K562 (cell line): ENCODE measurements at regions not wholly inside any gene's neighbourhood (a gene's known extent, or its start where the extent isn't known, plus 50 kb on each side); places are given as distances from the start of the nearest gene placed in this dataset.

Source experiments
- ATAC-seq: fragments of 200-7000 bp; cut with Tn5 transposase; 3 replicates; pipeline ENCODE4 v1.9.1; 2020; ENCODE audit warnings: moderate library complexity
- BruUV-seq: library from RNA; stranded (reverse); fragments of 400-500 nt; replicated peaks from 2 replicates; lab custom pipeline; 2021; lab: Mats Ljungman, UMichigan
- CTCF ChIA-PET: fragments of 300-600 bp; formaldehyde crosslinking; extraction: SDS; loops from one replicate; lab custom pipeline; 2021; ENCODE audit warnings: low intra/inter-chr PET ratio; lab: Yijun Ruan, JAX
- POLR2A ChIA-PET: fragments of 300-600, 350-650 bp; sonication (Branson Sonifier 250); formaldehyde crosslinking; extraction: SDS; loops from one replicate; lab custom pipeline; 2021; ENCODE audit warnings: antibody characterized with exemption, inconsistent platforms; lab: Yijun Ruan, JAX
- DNase-seq, 4 experiments: peaks; one replicate each; pipeline versions ENCODE4 v3.0.0 to v3.0.0-alpha.2; 2011 to 2018; ENCODE audit warnings: low spot score in 3 of 4, mixed read lengths in 3 of 4; ENCODE audit errors: extremely low read depth in 1 of 4
- FAIRE-seq: peaks from 2 replicates; lab custom pipeline; 2011; peaks lifted over from hg19 to GRCh38; lab: Jason Lieb, UNC
- H2AFZ ChIP-seq: 2 replicates; pipeline ENCODE4 v1.6.0; 2011; ENCODE audit warnings: low read depth, low read length, control low read depth, inconsistent platforms
- H3K27ac ChIP-seq: fragments of 200-600 bp; 3 replicates; pipeline ENCODE4 v1.8.0; 2011; ENCODE audit warnings: low read depth, mild to moderate bottlenecking, control low read depth, inconsistent platforms, low read length, moderate library complexity, mixed read lengths; ENCODE audit errors: extremely low read depth
- H3K27me3 ChIP-seq, 2 experiments: fragments of 300-600 bp in 1 of 2; 2 replicates in 1 of 2; 3 replicates in 1 of 2; pipeline versions ENCODE4 v1.6.0 to v1.8.0; 2011; ENCODE audit warnings: inconsistent platforms in 2 of 2, low read length in 2 of 2, mild to moderate bottlenecking in 1 of 2, mixed read lengths in 1 of 2, moderate library complexity in 1 of 2; ENCODE audit not compliant: control insufficient read depth in 2 of 2, insufficient read depth in 2 of 2
- H3K36me3 ChIP-seq: fragments of 300-600 bp; 3 replicates; pipeline ENCODE4 v1.8.0; 2011; ENCODE audit warnings: mild to moderate bottlenecking, low read length, inconsistent platforms; ENCODE audit not compliant: control insufficient read depth, insufficient read depth
- H3K4me1 ChIP-seq, 2 experiments: fragments of 200-600 bp in 1 of 2; replicated peaks in 1 of 2; 2 replicates in 1 of 2; 3 replicates in 1 of 2; pipeline versions ENCODE4 v1.5.1 to v1.8.0; 2011; ENCODE audit warnings: inconsistent platforms in 2 of 2, low read length in 2 of 2, mild to moderate bottlenecking in 1 of 2, mixed read lengths in 1 of 2, moderate library complexity in 1 of 2; ENCODE audit not compliant: control insufficient read depth in 2 of 2, insufficient read depth in 2 of 2
- H3K4me2 ChIP-seq: 2 replicates; pipeline ENCODE4 v1.6.1; 2011; ENCODE audit warnings: low read length, control low read depth, inconsistent platforms, mixed read lengths; ENCODE audit not compliant: insufficient read depth
- H3K4me3 ChIP-seq: fragments of 200-600 bp; sonication (generic), shearing (Covaris generic); 2 replicates; pipeline ENCODE4 v1.5.1; 2016; ENCODE audit warnings: control low read depth, inconsistent platforms
- H3K79me2 ChIP-seq: fragments of 200-600 bp; 3 replicates; pipeline ENCODE4 v1.8.0; 2011; ENCODE audit warnings: low read length, inconsistent platforms; ENCODE audit not compliant: control insufficient read depth, insufficient read depth
- H3K9ac ChIP-seq, 2 experiments: 2 replicates each; pipeline versions ENCODE4 v1.6.0 to v1.6.1; 2011; ENCODE audit warnings: low read depth in 2 of 2, low read length in 2 of 2, control low read depth in 1 of 2, inconsistent platforms in 1 of 2, mild to moderate bottlenecking in 1 of 2, mixed read lengths in 1 of 2; ENCODE audit not compliant: insufficient read depth in 1 of 2
- H3K9me1 ChIP-seq: one replicate; pipeline ENCODE4 v1.6.0; 2011; ENCODE audit warnings: inconsistent platforms, mild to moderate bottlenecking, low read length, moderate library complexity; ENCODE audit not compliant: control insufficient read depth, insufficient read depth
- H3K9me3 ChIP-seq: replicated peaks from 2 replicates; pipeline ENCODE4 v1.5.1; 2011; ENCODE audit warnings: low read depth, low read length, inconsistent platforms; ENCODE audit not compliant: control insufficient read depth, insufficient read depth
- H4K20me1 ChIP-seq: replicated peaks from 2 replicates; pipeline ENCODE4 v1.6.1; 2011; ENCODE audit warnings: low read length, inconsistent platforms, mixed read lengths; ENCODE audit not compliant: control insufficient read depth, insufficient read depth
- CBX3 ChIP-seq, 2 experiments: IDR thresholded peaks; 1 replicate in 1 of 2; 2 replicates in 1 of 2; pipeline ENCODE4 v1.6.1; 2012; ENCODE audit warnings: inconsistent platforms in 2 of 2, low read length in 2 of 2, borderline replicate concordance in 1 of 2, control low read depth in 1 of 2
- DNMT1 ChIP-seq: fragments of 450-650 bp; IDR thresholded peaks from 2 replicates; pipeline ENCODE4 v1.6.1; 2016; ENCODE audit warnings: antibody characterized with exemption, mild to moderate bottlenecking
- E2F5 ChIP-seq: sonication (generic); formaldehyde crosslinking; IDR thresholded peaks from 2 replicates; pipeline ENCODE4 v1.8.0; 2022; ENCODE audit warnings: mild to moderate bottlenecking, missing genetic modification reagents
- NBN ChIP-seq: fragments of 450-650 bp; IDR thresholded peaks from 2 replicates; pipeline ENCODE4 v1.6.1; 2016; ENCODE audit warnings: low read depth, mild to moderate bottlenecking
- POLR2AphosphoS5 ChIP-seq: IDR thresholded peaks from 2 replicates; pipeline ENCODE4 v1.6.1; 2011; ENCODE audit warnings: mild to moderate bottlenecking, low read depth, low read length, moderate library complexity; ENCODE audit not compliant: control insufficient read depth, insufficient read depth
- TFAM ChIP-seq: fragments of 250-450 bp; sonication (Bioruptor Pico); conservative IDR thresholded peaks from 2 replicates; pipeline ENCODE4 v1.5.0; 2021; ENCODE audit warnings: mild to moderate bottlenecking, moderate library complexity
- WGBS: fragments of 100-300 bp; shearing (Covaris generic); methylation state at CpG from one replicate; pipeline ENCODE4 v1.1.6; 2016; ENCODE audit warnings: low coverage, mixed read lengths; ENCODE audit not compliant: insufficient coverage; ENCODE audit errors: missing lambda C conversion rate; 5-methylcytosine and 5-hydroxymethylcytosine counted together
- in situ Hi-C: fragments of 300-500 bp; cut with MboI; formaldehyde crosslinking; loops from 4 replicates; pipeline ENCODE4 v1.15.0; 2018; ENCODE audit warnings: inconsistent platforms, mixed read lengths
- intact Hi-C: fragments of 100-400 bp; cut with micrococcal nuclease; formaldehyde crosslinking; loops from 2 replicates; pipeline ENCODE4 v1.14.2; 2022
- TF ChIP-seq, protein P1 (sequence below), 2 experiments: fragments of 450-650 bp in 1 of 2; sonication (generic) in 1 of 2; formaldehyde crosslinking; conservative IDR thresholded peaks; 2 replicates each; pipeline versions ENCODE4 v1.4.0 to v1.8.1; 2020 to 2022; ENCODE audit warnings: mild to moderate bottlenecking in 1 of 2, missing genetic modification reagents in 1 of 2

GRCh38 chr10:20993830-20994527 is 96.9 kb upstream of the NEBL start:
- H3K27ac ChIP-seq: no peak overlapping the region
- H3K4me2 ChIP-seq: no peak overlapping the region
- in situ Hi-C loops: no loop called here
- H3K27me3 ChIP-seq: no peaks in the 10 kb centered on the region
- DNase-seq (no peak), FAIRE-seq (no peak), ATAC-seq (no peak)
- no peak overlapping the region for H3K9ac ChIP-seq
- H3K9me3 ChIP-seq: no peaks in the 10 kb centered on the region
- H3K4me1 ChIP-seq: no peaks in the 10 kb centered on the region
- intact Hi-C loops: no loop called here
- no peaks in the 10 kb centered on the region for H3K79me2 ChIP-seq
- no TSS peak for BruUV-seq
- H4K20me1 ChIP-seq: no peaks in the 10 kb centered on the region
- CTCF ChIA-PET: no interaction called here
- H3K9me1 ChIP-seq: no peaks in the 10 kb centered on the region
- TF ChIP-seq CBX3 (IDR thresholded peaks at IDR 0.05; ENCODE audit: borderline replicate concordance in 1 of 2, low read length in 2 of 2): no peak
- TF ChIP-seq, protein P1, sequence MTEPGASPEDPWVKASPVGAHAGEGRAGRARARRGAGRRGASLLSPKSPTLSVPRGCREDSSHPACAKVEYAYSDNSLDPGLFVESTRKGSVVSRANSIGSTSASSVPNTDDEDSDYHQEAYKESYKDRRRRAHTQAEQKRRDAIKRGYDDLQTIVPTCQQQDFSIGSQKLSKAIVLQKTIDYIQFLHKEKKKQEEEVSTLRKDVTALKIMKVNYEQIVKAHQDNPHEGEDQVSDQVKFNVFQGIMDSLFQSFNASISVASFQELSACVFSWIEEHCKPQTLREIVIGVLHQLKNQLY (CRISPR knock-in tag; conservative IDR thresholded peaks at IDR 0.05): no peak
- no peak for TF ChIP-seq E2F5
- TF ChIP-seq NBN: no peak
- no peak for TF ChIP-seq POLR2AphosphoS5
- TF ChIP-seq DNMT1: no peak
- no peak for TF ChIP-seq TFAM (CRISPR knock-in tag)
- H3K36me3 ChIP-seq: no peaks in the 10 kb centered on the region
- POLR2A ChIA-PET: interaction anchor here (0.6 kb wide), 1 partner anchor 177 kb away, joined by 3 read pairs; no protein-coding TSS in a partner anchor
- no peak overlapping the region for H2AFZ ChIP-seq
- WGBS: 41% methylated on average over 7 of the region's 7 CpGs
- H3K4me3 ChIP-seq: no peak overlapping the region
